ENCODE measurements at regions not wholly inside any gene's neighbourhood (a gene's known extent, or its start where the extent isn't known, plus 50 kb on each side); places are given as distances from the start of the nearest gene placed in this dataset.

DNA sequence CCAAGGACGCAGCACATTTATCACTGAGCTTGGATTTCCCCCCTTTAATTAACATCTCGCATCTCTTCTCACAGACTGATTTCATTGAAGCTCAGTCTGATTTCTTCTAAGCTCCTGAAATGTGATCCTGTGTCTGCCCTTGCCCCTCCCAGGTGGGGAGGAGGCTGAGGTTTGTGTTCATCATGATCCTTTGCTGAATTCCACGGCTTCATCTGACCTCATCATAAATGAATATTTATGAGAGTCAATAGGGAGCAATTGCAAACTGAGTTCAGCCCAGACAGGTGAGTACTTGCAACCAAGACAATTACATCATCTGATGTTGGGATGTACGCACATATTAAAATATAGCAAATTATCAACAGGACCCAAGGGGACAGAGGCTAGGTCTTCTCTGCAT is 72.4 kb downstream of the MAP1LC3B2 start:
- Histone ChIP-seq H3K27ac (ENCODE audit: low read depth in 1 of 2, low read length in 2 of 2) (no peak overlapping the region), H3K27me3 (ENCODE audit: control insufficient read depth in 1 of 2, insufficient read depth in 2 of 2, low read length in 1 of 2) (no peaks in the 10 kb centered on the region), H3K36me3 (ENCODE audit: control insufficient read depth in 1 of 2, insufficient read depth in 2 of 2, low read length in 1 of 2) (no peaks in the 10 kb centered on the region), H3K4me3 (ENCODE audit: low read length in 2 of 2) (no peak overlapping the region), H3K9me3 (ENCODE audit: control insufficient read depth, low read length) (no peaks in the 10 kb centered on the region), H3K4me1 (ENCODE audit: control insufficient read depth in 1 of 2, insufficient read depth in 2 of 2, low read length in 2 of 2) (no peaks in the 10 kb centered on the region)
- intact Hi-C loops (cut with DNase I) = no loop called here
- 90 to 92% methylated on average over 4 of the region's 4 CpGs for WGBS, 2 donors
- ATAC-seq (ENCODE audit: low FRiP score) (no peak), DNase-seq (no peak)

DNA sequence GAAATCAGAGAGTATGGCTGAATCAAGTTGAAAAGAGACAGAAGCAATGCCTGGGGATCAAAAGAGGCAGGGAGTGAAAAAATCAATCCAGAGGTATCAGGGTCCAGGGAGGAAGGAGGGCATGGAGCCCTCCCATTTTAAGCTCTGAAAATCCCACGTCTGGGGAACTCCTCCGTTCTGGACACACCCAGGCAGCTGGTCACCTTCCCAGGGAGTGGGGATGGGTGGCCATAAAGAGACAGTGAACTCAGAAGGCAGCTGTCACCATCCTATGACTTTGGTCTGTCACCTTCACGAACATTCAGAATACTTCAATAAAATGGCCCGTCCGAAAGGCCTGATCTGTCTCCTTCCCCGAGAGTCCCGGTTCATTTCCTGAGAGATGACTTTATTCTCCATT is 71.6 kb downstream of the MAP1LC3B2 start:
- DNase-seq = no peak
- intact Hi-C loops (cut with DNase I) = no loop called here
- 88% methylated on average over 7 of the region's 7 CpGs for WGBS, 2 donors

GRCh38 chr12:116629480-116629879 is 70.3 kb downstream of the MAP1LC3B2 start:
- ATAC-seq (ENCODE audit: low FRiP score) (peak; percentile 66), DNase-seq (no peak)
- WGBS, 2 donors = 27 to 45% methylated on average over 10 of the region's 10 CpGs
- Histone ChIP-seq H3K36me3 (ENCODE audit: control insufficient read depth in 1 of 2, insufficient read depth in 2 of 2, low read length in 1 of 2) (no peaks in the 10 kb centered on the region), H3K27me3 (ENCODE audit: control insufficient read depth in 1 of 2, insufficient read depth in 2 of 2, low read length in 1 of 2) (no peaks in the 10 kb centered on the region), H3K4me1 (ENCODE audit: control insufficient read depth in 1 of 2, insufficient read depth in 2 of 2, low read length in 2 of 2) (no peaks in the 10 kb centered on the region), H3K4me3 (ENCODE audit: low read length in 2 of 2) (no peak overlapping the region), H3K27ac (ENCODE audit: low read depth in 1 of 2, low read length in 2 of 2) (no peak overlapping the region), H3K9me3 (ENCODE audit: control insufficient read depth, low read length) (peaks cover 2% of the 10 kb centered on the region)
- intact Hi-C loops (cut with DNase I) = no loop called here

More for the DNA sequence above, 71.6 kb downstream of the MAP1LC3B2 start:
- ATAC-seq (ENCODE audit: low FRiP score) = no peak
- Histone ChIP-seq H3K27ac (ENCODE audit: low read depth in 1 of 2, low read length in 2 of 2) (no peak overlapping the region), H3K4me1 (ENCODE audit: control insufficient read depth in 1 of 2, insufficient read depth in 2 of 2, low read length in 2 of 2) (no peaks in the 10 kb centered on the region), H3K4me3 (ENCODE audit: low read length in 2 of 2) (no peak overlapping the region), H3K36me3 (ENCODE audit: control insufficient read depth in 1 of 2, insufficient read depth in 2 of 2, low read length in 1 of 2) (no peaks in the 10 kb centered on the region), H3K27me3 (ENCODE audit: control insufficient read depth in 1 of 2, insufficient read depth in 2 of 2, low read length in 1 of 2) (no peaks in the 10 kb centered on the region), H3K9me3 (ENCODE audit: control insufficient read depth, low read length) (no peaks in the 10 kb centered on the region)

DNA sequence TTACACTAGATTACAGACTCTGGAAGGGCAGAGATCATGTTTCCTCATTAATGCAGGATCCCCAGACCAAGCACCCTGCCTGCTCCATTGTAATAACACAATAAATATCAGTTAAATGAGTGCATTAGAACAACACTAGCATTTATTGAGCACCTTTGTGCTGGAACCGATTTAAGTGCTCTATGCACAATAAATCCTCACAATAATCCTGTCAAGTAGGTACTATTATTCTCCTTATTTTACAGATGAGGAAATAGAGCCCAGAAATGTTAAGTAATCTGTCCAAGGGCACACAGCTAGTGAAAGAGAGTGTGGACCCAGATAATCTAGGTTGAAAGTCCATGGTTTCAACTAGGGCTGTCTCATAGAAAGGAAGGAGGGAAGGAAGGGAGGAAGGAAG is 69.8 kb downstream of the MAP1LC3B2 start:
- no peak for ATAC-seq (ENCODE audit: low FRiP score)
- 80 to 83% methylated on average over 1 of the region's 1 CpG for WGBS, 2 donors

DNA sequence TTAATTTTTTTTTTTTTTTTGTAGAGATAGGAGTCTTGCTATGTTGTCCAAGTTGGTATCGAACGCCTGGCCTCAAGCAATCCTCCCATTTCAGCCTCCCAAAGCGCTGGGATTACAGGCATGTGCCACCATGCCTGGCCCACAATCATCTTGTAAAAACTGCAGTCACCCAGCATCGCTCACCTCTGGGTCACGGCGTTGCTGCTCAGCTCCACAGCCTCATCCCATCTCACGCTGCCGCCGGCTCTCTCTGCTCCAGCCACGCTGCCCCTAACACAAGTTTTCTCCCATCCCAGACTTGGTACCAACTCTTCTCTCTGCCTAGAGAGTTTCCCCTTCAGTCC is 69.2 kb downstream of the MAP1LC3B2 start:
- H3K9me3 ChIP-seq (ENCODE audit: control insufficient read depth, low read length) = peaks cover 2% of the 10 kb centered on the region
- H3K4me1 ChIP-seq (ENCODE audit: control insufficient read depth in 1 of 2, insufficient read depth in 2 of 2, low read length in 2 of 2) = no peaks in the 10 kb centered on the region
- H3K27ac ChIP-seq (ENCODE audit: low read depth in 1 of 2, low read length in 2 of 2) = no peak overlapping the region
- WGBS, 2 donors = 95 to 97% methylated on average over 10 of the region's 10 CpGs
- DNase-seq (no peak), ATAC-seq (ENCODE audit: low FRiP score) (no peak)
- intact Hi-C loops (cut with DNase I) = no loop called here
- H3K36me3 ChIP-seq (ENCODE audit: control insufficient read depth in 1 of 2, insufficient read depth in 2 of 2, low read length in 1 of 2) = no peaks in the 10 kb centered on the region
- no peaks in the 10 kb centered on the region for H3K27me3 ChIP-seq (ENCODE audit: control insufficient read depth in 1 of 2, insufficient read depth in 2 of 2, low read length in 1 of 2)
- H3K4me3 ChIP-seq (ENCODE audit: low read length in 2 of 2) = no peak overlapping the region

More for the DNA sequence above, 69.8 kb downstream of the MAP1LC3B2 start:
- Histone ChIP-seq H3K27ac (ENCODE audit: low read depth in 1 of 2, low read length in 2 of 2) (no peak overlapping the region), H3K9me3 (ENCODE audit: control insufficient read depth, low read length) (peaks cover 2% of the 10 kb centered on the region), H3K4me3 (ENCODE audit: low read length in 2 of 2) (no peak overlapping the region), H3K4me1 (ENCODE audit: control insufficient read depth in 1 of 2, insufficient read depth in 2 of 2, low read length in 2 of 2) (no peaks in the 10 kb centered on the region), H3K36me3 (ENCODE audit: control insufficient read depth in 1 of 2, insufficient read depth in 2 of 2, low read length in 1 of 2) (no peaks in the 10 kb centered on the region), H3K27me3 (ENCODE audit: control insufficient read depth in 1 of 2, insufficient read depth in 2 of 2, low read length in 1 of 2) (no peaks in the 10 kb centered on the region)
- no peak for DNase-seq
- intact Hi-C loops (cut with DNase I) = no loop called here

All from aorta (tissue), 5 donors.